MM.1S (cell line): ENCODE measurements at regions not wholly inside any gene's neighbourhood (a gene's known extent, or its start where the extent isn't known, plus 50 kb on each side); places are given as distances from the start of the nearest gene placed in this dataset.

Experiments
- DNase-seq: peaks from one replicate; pipeline ENCODE4 v3.0.0-alpha.2; 2015
- H2AFZ ChIP-seq: fragments of 300-600 bp; sonication (generic); 2 replicates; pipeline ENCODE4 v1.6.0; 2016; ENCODE audit warnings: antibody characterized with exemption, low read length
- H3F3A ChIP-seq: fragments of 300-600 bp; sonication (generic); 2 replicates; pipeline ENCODE4 v1.6.1; 2016; ENCODE audit warnings: mild to moderate bottlenecking, antibody characterized with exemption, low read length, moderate library complexity, mixed read lengths; ENCODE audit not compliant: insufficient read depth
- H3K27ac ChIP-seq: fragments of 300-600 bp; sonication (generic); 2 replicates; pipeline ENCODE4 v1.5.1; 2016; ENCODE audit warnings: mild to moderate bottlenecking, low read length
- H3K27me3 ChIP-seq: fragments of 300-600 bp; sonication (generic); replicated peaks from 2 replicates; pipeline ENCODE4 v1.6.0; 2016; ENCODE audit warnings: low read length; ENCODE audit not compliant: insufficient read depth
- H3K36me3 ChIP-seq: fragments of 300-600 bp; sonication (generic); replicated peaks from 2 replicates; pipeline ENCODE4 v1.6.1; 2016; ENCODE audit warnings: mild to moderate bottlenecking, low read length, mixed read lengths; ENCODE audit not compliant: insufficient read depth
- H3K4me1 ChIP-seq: fragments of 300-600 bp; sonication (generic); 2 replicates; pipeline ENCODE4 v1.6.1; 2016; ENCODE audit warnings: low read length, mixed read lengths
- H3K4me2 ChIP-seq: fragments of 300-600 bp; sonication (generic); 2 replicates; pipeline ENCODE4 v1.6.0; 2016; ENCODE audit warnings: low read depth, low read length
- H3K4me3 ChIP-seq: fragments of 300-600 bp; sonication (generic); 2 replicates; pipeline ENCODE4 v1.5.1; 2016; ENCODE audit warnings: low read length, mixed read lengths
- H3K79me2 ChIP-seq: fragments of 300-600 bp; sonication (generic); 2 replicates; pipeline ENCODE4 v1.6.1; 2016; ENCODE audit warnings: mixed run types, low read length, mixed read lengths
- H3K9ac ChIP-seq: fragments of 300-600 bp; sonication (generic); 2 replicates; pipeline ENCODE4 v1.6.1; 2016; ENCODE audit warnings: low read length, mixed read lengths
- H3K9me2 ChIP-seq: fragments of 300-600 bp; sonication (generic); replicated peaks from 2 replicates; pipeline ENCODE4 v1.6.1; 2016; ENCODE audit warnings: mild to moderate bottlenecking, low read length, mixed read lengths; ENCODE audit not compliant: insufficient read depth
- H3K9me3 ChIP-seq: fragments of 300-600 bp; sonication (generic); replicated peaks from 2 replicates; pipeline ENCODE4 v1.6.1; 2016; ENCODE audit warnings: mild to moderate bottlenecking, low read length, mixed read lengths; ENCODE audit not compliant: insufficient read depth
- H4K20me1 ChIP-seq: fragments of 300-600 bp; sonication (generic); 2 replicates; pipeline ENCODE4 v1.6.1; 2016; ENCODE audit warnings: mild to moderate bottlenecking, low read length, moderate library complexity, mixed read lengths; ENCODE audit not compliant: insufficient read depth
- CTCF ChIP-seq: fragments of 300-600 bp; sonication (generic); IDR thresholded peaks from 2 replicates; pipeline ENCODE4 v1.5.1; 2016; ENCODE audit warnings: antibody characterized with exemption, low read length, mixed read lengths
- EZH2 ChIP-seq: fragments of 300-600 bp; sonication (generic); optimal IDR thresholded peaks from 2 replicates; pipeline ENCODE3; 2017; ENCODE audit warnings: low read depth, mild to moderate bottlenecking, antibody characterized with exemption, low read length, mixed read lengths
- EZH2phosphoT487 ChIP-seq: fragments of 300-600 bp; sonication (generic); IDR thresholded peaks from 2 replicates; pipeline ENCODE4 v1.6.1; 2018; ENCODE audit warnings: antibody characterized with exemption, low read length

DNA sequence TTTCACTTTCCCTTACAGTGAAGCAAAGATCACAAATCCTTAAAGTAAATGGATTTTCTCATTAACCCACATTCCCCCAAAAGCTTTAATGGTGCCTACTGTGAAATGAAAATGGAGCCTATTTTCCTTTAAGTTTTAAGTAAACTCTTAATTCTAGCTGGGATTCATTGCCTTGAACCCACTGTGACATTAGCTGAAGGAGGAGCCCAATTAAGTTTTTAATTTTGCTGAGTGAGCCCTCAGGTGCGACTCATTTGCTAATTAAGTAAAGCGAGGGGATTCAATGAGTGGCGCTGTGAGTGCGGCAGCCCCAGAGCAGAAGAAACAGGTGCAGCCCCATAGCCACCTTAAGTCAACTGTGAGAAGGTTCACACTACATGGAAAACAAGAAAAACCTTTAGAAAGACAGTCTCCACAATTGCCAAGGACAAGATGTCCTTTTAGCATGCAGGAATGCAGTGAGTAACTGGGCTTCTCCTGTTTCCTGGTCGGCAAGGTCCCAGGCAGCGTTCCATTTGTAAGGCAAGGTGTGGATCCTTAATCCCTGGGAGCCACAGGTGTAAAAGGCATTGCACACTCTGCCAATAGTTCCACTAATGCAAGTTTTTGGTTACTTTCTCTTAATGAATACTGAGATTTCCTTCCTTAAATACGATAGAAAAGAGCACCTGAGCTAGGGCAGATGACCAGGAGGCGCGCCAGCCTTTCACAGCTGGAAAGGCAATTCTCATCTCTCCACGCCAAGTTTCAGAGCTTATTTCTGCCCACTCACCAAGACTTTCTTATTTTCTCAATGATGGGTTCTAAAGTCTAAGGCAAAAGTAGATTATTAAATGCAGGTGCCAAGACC, 87.7 kb downstream of the TMEM18 start:
- no peak for DNase-seq
- no peaks in the 10 kb centered on the region for H3K4me1 ChIP-seq
- no peak overlapping the region for H3K4me2 ChIP-seq
- no peaks in the 10 kb centered on the region for H3K9me2 ChIP-seq
- no peaks in the 10 kb centered on the region for H3K79me2 ChIP-seq
- H3F3A ChIP-seq = no peaks in the 10 kb centered on the region
- H3K9me3 ChIP-seq = no peaks in the 10 kb centered on the region
- no peak overlapping the region for H2AFZ ChIP-seq
- H3K4me3 ChIP-seq = no peak overlapping the region
- H4K20me1 ChIP-seq = no peaks in the 10 kb centered on the region
- TF ChIP-seq CTCF (no peak), EZH2 (no peak), EZH2phosphoT487 (no peak)
- H3K27me3 ChIP-seq = no peaks in the 10 kb centered on the region; the same call in 1 of the 2 replicates
- H3K9ac ChIP-seq = no peak overlapping the region
- H3K27ac ChIP-seq = no peak overlapping the region
- H3K36me3 ChIP-seq = no peaks in the 10 kb centered on the region

DNA sequence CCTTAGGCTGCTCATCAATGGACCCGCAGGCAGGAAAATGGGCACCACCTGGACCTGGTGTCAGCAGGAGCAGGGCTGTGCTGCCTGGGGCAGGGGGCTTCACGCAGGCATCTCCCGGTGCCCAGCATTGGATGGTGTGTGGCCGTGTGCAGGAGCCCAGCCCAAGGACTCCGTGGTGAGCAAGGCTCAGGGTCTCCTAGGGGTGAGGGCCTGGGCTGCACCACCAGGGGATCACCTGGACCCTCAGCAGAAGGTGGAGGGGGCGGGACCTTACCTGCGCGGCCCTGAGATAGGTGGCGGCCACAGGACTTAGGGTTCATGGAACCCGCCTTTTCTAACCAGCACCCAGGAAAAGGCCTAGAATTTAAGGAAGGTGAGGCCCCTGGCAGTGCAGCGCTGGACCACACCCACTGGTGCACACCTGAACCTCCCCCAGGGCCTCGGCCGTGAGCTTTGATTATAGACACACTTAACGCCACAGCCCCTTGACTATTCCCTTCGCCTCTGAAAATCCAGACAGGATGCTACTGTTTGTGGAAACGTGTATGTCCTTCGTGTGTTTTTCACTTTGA, 89.0 kb downstream of the TMEM18 start:
- H3K27me3 ChIP-seq = no peaks in the 10 kb centered on the region; the same call in none of the 2 replicates
- DNase-seq = no peak
- H3K36me3 ChIP-seq = no peaks in the 10 kb centered on the region
- no peak overlapping the region for H3K4me2 ChIP-seq
- H3K27ac ChIP-seq = no peak overlapping the region
- H4K20me1 ChIP-seq = no peaks in the 10 kb centered on the region
- no peaks in the 10 kb centered on the region for H3K9me2 ChIP-seq
- no peak overlapping the region for H3K9ac ChIP-seq
- no peak overlapping the region for H2AFZ ChIP-seq
- H3K4me1 ChIP-seq = no peaks in the 10 kb centered on the region
- no peaks in the 10 kb centered on the region for H3K79me2 ChIP-seq
- no peak overlapping the region for H3K4me3 ChIP-seq
- no peaks in the 10 kb centered on the region for H3K9me3 ChIP-seq
- TF ChIP-seq CTCF (no peak), EZH2phosphoT487 (no peak), EZH2 (no peak)
- H3F3A ChIP-seq = no peaks in the 10 kb centered on the region

GRCh38 chr2:587087-587960, 89.9 kb downstream of the TMEM18 start:
- no peaks in the 10 kb centered on the region for H3K4me1 ChIP-seq
- DNase-seq = no peak
- no peaks in the 10 kb centered on the region for H3K36me3 ChIP-seq
- no peak overlapping the region for H3K4me2 ChIP-seq
- H3K27ac ChIP-seq = no peak overlapping the region
- no peaks in the 10 kb centered on the region for H3K9me3 ChIP-seq
- no peak overlapping the region for H2AFZ ChIP-seq
- TF ChIP-seq EZH2 (no peak), EZH2phosphoT487 (no peak), CTCF (no peak)
- no peak overlapping the region for H3K9ac ChIP-seq
- H3K27me3 ChIP-seq = no peaks in the 10 kb centered on the region; the same call in none of the 2 replicates
- H4K20me1 ChIP-seq = no peaks in the 10 kb centered on the region
- H3K79me2 ChIP-seq = no peaks in the 10 kb centered on the region
- no peaks in the 10 kb centered on the region for H3F3A ChIP-seq
- H3K4me3 ChIP-seq = no peak overlapping the region
- H3K9me2 ChIP-seq = no peaks in the 10 kb centered on the region
